Mesenchymal stem cell (in vitro differentiated cells and primary cell): ENCODE measurements at regions not wholly inside any gene's neighbourhood (a gene's known extent, or its start where the extent isn't known, plus 50 kb on each side); places are given as distances from the start of the nearest gene placed in this dataset.
"Not testable (repeated sequence)": the region's sequence is repeated elsewhere in the genome, so short reads cannot be mapped to it uniquely, and the experiment has no call there.

Experiments
- DNase-seq: peaks from one replicate; pipeline ENCODE4 v3.0.0-alpha.2; 2013
- H2AFZ ChIP-seq: one replicate; pipeline ENCODE4 v1.6.1; 2013; ENCODE audit warnings: low read depth, mild to moderate bottlenecking, control low read depth, inconsistent platforms, low read length, moderate library complexity
- H2AK5ac ChIP-seq: 2 replicates; pipeline ENCODE4 v1.6.1; 2013; ENCODE audit warnings: low read length, moderate library complexity, mild to moderate bottlenecking, inconsistent platforms; ENCODE audit not compliant: severe bottlenecking
- H2BK120ac ChIP-seq: one replicate; pipeline ENCODE4 v1.6.1; 2013; ENCODE audit warnings: low read depth, mild to moderate bottlenecking, inconsistent platforms, low read length, moderate library complexity
- H2BK12ac ChIP-seq, 2 experiments: one replicate each; pipeline ENCODE4 v1.6.1; 2013; ENCODE audit warnings: inconsistent platforms in 2 of 2, low read length in 2 of 2, mild to moderate bottlenecking in 2 of 2, moderate library complexity in 2 of 2, control low read depth in 1 of 2
- H2BK15ac ChIP-seq: one replicate; pipeline ENCODE4 v1.6.1; 2013; ENCODE audit warnings: mild to moderate bottlenecking, low read depth, inconsistent platforms; ENCODE audit not compliant: poor library complexity, severe bottlenecking
- H2BK5ac ChIP-seq: 2 replicates; pipeline ENCODE4 v1.6.1; 2013; ENCODE audit warnings: low read depth, mild to moderate bottlenecking, low read length, control low read depth, inconsistent platforms; ENCODE audit not compliant: poor library complexity, severe bottlenecking
- H3K14ac ChIP-seq, 2 experiments: one replicate each; pipeline ENCODE4 v1.6.1; 2013; ENCODE audit warnings: inconsistent platforms in 2 of 2, low read length in 2 of 2, control low read depth in 1 of 2, mild to moderate bottlenecking in 1 of 2, moderate library complexity in 1 of 2
- H3K18ac ChIP-seq, 2 experiments: one replicate each; pipeline ENCODE4 v1.6.1; 2013; ENCODE audit warnings: inconsistent platforms in 2 of 2, low read length in 2 of 2, control low read depth in 1 of 2, low read depth in 1 of 2, mild to moderate bottlenecking in 1 of 2
- H3K23ac ChIP-seq, 2 experiments: one replicate each; pipeline ENCODE4 v1.6.1; 2013; ENCODE audit warnings: inconsistent platforms in 2 of 2, low read length in 2 of 2, mild to moderate bottlenecking in 2 of 2, moderate library complexity in 2 of 2, control low read depth in 1 of 2
- H3K27ac ChIP-seq: 2 replicates; pipeline ENCODE4 v1.5.1; 2013; ENCODE audit warnings: mild to moderate bottlenecking, moderate library complexity, low read length, control low read depth, inconsistent platforms; ENCODE audit not compliant: poor library complexity, severe bottlenecking
- H3K27me3 ChIP-seq, 2 experiments: 2 replicates each; pipeline versions ENCODE4 v1.6.1 to v1.7.0; 2013; ENCODE audit warnings: low read length in 2 of 2, mild to moderate bottlenecking in 2 of 2, moderate library complexity in 2 of 2, control low read depth in 1 of 2, inconsistent platforms in 1 of 2; ENCODE audit not compliant: control insufficient read depth in 1 of 2, insufficient read depth in 1 of 2
- H3K36me3 ChIP-seq, 2 experiments: 2 replicates each; pipeline versions ENCODE4 v1.6.1 to v1.7.0; 2013; ENCODE audit warnings: low read length in 2 of 2, control low read depth in 1 of 2, inconsistent platforms in 1 of 2, low read depth in 1 of 2, mild to moderate bottlenecking in 1 of 2; ENCODE audit not compliant: insufficient read depth in 2 of 2, control insufficient read depth in 1 of 2
- H3K4ac ChIP-seq, 2 experiments: one replicate each; pipeline ENCODE4 v1.6.1; 2013; ENCODE audit warnings: inconsistent platforms in 2 of 2, low read length in 2 of 2, mild to moderate bottlenecking in 2 of 2, moderate library complexity in 2 of 2, control low read depth in 1 of 2, low read depth in 1 of 2
- H3K4me1 ChIP-seq: 2 replicates; pipeline ENCODE4 v1.6.1; 2013; ENCODE audit warnings: low read depth, low read length, control low read depth; ENCODE audit not compliant: control insufficient read depth, insufficient read depth
- H3K4me2 ChIP-seq: 2 replicates; pipeline ENCODE4 v1.6.1; 2013; ENCODE audit warnings: low read length, mild to moderate bottlenecking, inconsistent platforms; ENCODE audit not compliant: poor library complexity, severe bottlenecking
- H3K4me3 ChIP-seq, 2 experiments: 2 replicates each; pipeline versions ENCODE4 v1.5.1 to v1.7.0; 2013; ENCODE audit warnings: low read length in 2 of 2, mild to moderate bottlenecking in 2 of 2, control low read depth in 1 of 2, low read depth in 1 of 2; ENCODE audit not compliant: insufficient read depth in 1 of 2
- H3K79me1 ChIP-seq: replicated peaks from 2 replicates; pipeline ENCODE4 v1.6.1; 2013; ENCODE audit warnings: mild to moderate bottlenecking, control low read depth, low read length, inconsistent platforms; ENCODE audit not compliant: poor library complexity, severe bottlenecking
- H3K9ac ChIP-seq: 2 replicates; pipeline ENCODE4 v1.7.0; 2013; ENCODE audit warnings: mild to moderate bottlenecking, low read length, moderate library complexity
- H3K9me3 ChIP-seq: 2 replicates; pipeline ENCODE4 v1.7.0; 2013; ENCODE audit warnings: mild to moderate bottlenecking, low read length; ENCODE audit not compliant: control insufficient read depth
- H4K8ac ChIP-seq: one replicate; pipeline ENCODE4 v1.6.1; 2013; ENCODE audit warnings: inconsistent platforms, mild to moderate bottlenecking, low read length, moderate library complexity
- H4K91ac ChIP-seq: one replicate; pipeline ENCODE4 v1.6.1; 2013; ENCODE audit warnings: mild to moderate bottlenecking, low read length, inconsistent platforms
- WGBS: methylation state at CpG from one replicate; pipeline ENCODE4 v1.1.7; 2013; ENCODE audit warnings: mixed read lengths; 5-methylcytosine and 5-hydroxymethylcytosine counted together

DNA sequence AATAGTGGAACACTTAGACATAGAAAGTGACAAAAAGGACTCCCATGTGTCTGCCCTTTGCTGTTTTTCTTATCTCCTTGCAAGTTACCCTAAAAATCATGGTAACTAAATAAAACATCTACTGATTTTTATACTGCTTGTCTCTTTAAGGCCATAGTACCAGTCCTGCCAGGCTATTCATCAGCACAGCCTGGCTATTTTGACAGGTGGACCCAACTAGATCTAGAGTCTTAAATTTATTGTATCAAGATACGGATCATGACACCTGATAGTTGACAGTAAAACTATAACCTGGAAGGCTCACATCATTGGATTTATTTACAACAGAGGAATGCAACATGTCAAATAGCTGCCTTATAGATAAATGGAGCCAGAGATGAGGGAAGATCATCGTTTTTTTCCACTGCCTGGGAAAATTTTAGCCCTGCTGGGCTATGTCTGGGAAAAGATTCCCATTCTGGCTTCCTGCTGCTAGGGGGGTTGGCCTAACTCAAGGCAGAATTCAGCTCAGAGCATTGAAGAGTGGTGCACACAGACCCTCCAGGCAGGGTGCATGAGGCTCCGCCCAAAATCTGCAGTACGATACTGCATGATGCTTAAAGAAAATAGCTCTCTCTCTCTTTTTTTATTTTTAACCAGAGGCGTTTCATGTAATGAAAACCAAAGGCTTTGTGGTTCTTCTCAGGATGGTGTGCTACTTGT is 292.0 kb upstream of the FZD8 start:
- H2BK120ac ChIP-seq: no peak overlapping the region
- H3K27ac ChIP-seq: no peak overlapping the region
- no peak overlapping the region for H2AK5ac ChIP-seq
- no peak overlapping the region for H3K14ac ChIP-seq
- peaks cover 3% of the 10 kb centered on the region for H3K4me1 ChIP-seq
- no peak overlapping the region for H3K4ac ChIP-seq
- no peak overlapping the region for H4K8ac ChIP-seq
- H2AFZ ChIP-seq: no peak overlapping the region
- no peak overlapping the region for H3K23ac ChIP-seq
- H2BK12ac ChIP-seq: no peak overlapping the region
- DNase-seq: no peak
- H2BK5ac ChIP-seq: no peak overlapping the region
- WGBS: 87% methylated on average over 4 of the region's 5 CpGs
- H4K91ac ChIP-seq: no peak overlapping the region
- H3K36me3 ChIP-seq: no peaks in the 10 kb centered on the region
- peaks cover 3% of the 10 kb centered on the region for H3K9me3 ChIP-seq
- H3K4me3 ChIP-seq: no peak overlapping the region
- no peaks in the 10 kb centered on the region for H3K79me1 ChIP-seq
- no peak overlapping the region for H3K4me2 ChIP-seq
- peaks cover 0 to 4% of the 10 kb centered on the region in 2 experiments for H3K27me3 ChIP-seq
- H2BK15ac ChIP-seq: no peak overlapping the region
- no peak overlapping the region for H3K9ac ChIP-seq
- no peak overlapping the region for H3K18ac ChIP-seq

DNA sequence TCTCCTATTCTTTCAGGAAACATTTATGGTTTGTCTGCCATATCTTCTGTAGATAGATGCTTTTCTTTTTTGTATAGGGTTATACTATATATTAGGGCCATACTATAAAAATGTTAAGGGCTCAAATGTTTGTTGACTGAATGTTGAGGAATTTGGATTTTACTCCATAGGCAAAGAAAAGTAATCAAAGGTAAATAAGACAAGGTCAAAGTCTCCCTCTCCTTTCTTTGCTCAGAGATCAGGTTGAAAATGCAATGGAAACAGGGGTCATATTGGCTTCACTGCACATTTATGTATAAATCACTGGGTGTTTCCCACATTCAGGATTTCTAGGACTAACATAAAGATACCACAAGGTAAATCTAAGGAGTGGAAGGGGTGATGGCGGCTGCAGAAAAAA is 291.4 kb upstream of the FZD8 start:
- H3K14ac ChIP-seq: no peak overlapping the region
- DNase-seq: no peak

DNA sequence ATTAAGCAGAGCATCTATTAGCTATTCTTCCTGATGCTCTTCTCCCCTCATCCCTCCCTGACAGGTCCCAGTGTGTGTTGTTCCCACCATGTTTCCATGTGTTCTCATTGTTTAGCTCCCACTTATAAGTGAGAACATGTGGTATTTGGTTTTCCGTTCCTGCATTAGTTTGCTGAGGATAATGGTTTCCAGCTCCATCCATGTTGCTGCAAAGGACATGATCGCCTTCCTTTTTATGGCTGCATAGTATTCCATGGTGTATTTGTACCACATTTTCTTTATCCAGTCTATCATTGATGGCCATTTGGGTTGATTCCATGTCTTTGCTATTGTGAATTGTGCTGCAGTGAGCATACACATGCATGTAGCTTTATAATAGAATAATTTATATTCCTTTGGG is 287.9 kb upstream of the FZD8 start:
- not testable (repeated sequence) for H3K23ac ChIP-seq, H3K14ac ChIP-seq, H2BK120ac ChIP-seq, H2AK5ac ChIP-seq, H4K91ac ChIP-seq, H2BK12ac ChIP-seq, H3K9me3 ChIP-seq, H2AFZ ChIP-seq, H3K4ac ChIP-seq, H3K27ac ChIP-seq, H2BK15ac ChIP-seq, H3K4me3 ChIP-seq, H3K36me3 ChIP-seq, H4K8ac ChIP-seq, H3K18ac ChIP-seq, DNase-seq, H3K27me3 ChIP-seq, H2BK5ac ChIP-seq, H3K9ac ChIP-seq, H3K79me1 ChIP-seq, H3K4me2 ChIP-seq
- peaks cover 11% of the 10 kb centered on the region for H3K4me1 ChIP-seq
- WGBS: 83% methylated on average over 1 of the region's 2 CpGs

More for the DNA sequence above, 291.4 kb upstream of the FZD8 start:
- peaks cover 3% of the 10 kb centered on the region for H3K4me1 ChIP-seq
- no peak overlapping the region for H3K27ac ChIP-seq
- WGBS: no CpG with 5 or more reads among the region's 1 CpG
- H3K9ac ChIP-seq: no peak overlapping the region
- H2AK5ac ChIP-seq: no peak overlapping the region
- no peak overlapping the region for H3K4me2 ChIP-seq
- no peak overlapping the region for H2BK120ac ChIP-seq
- no peak overlapping the region for H2BK15ac ChIP-seq
- H3K4ac ChIP-seq: no peak overlapping the region
- no peak overlapping the region for H3K4me3 ChIP-seq
- peaks cover 3% of the 10 kb centered on the region for H3K9me3 ChIP-seq
- no peak overlapping the region for H3K23ac ChIP-seq
- no peak overlapping the region for H2BK5ac ChIP-seq
- no peak overlapping the region for H2BK12ac ChIP-seq
- H4K91ac ChIP-seq: no peak overlapping the region
- no peak overlapping the region for H4K8ac ChIP-seq
- no peak overlapping the region for H3K18ac ChIP-seq
- H3K27me3 ChIP-seq: peaks cover 0 to 4% of the 10 kb centered on the region in 2 experiments
- H3K79me1 ChIP-seq: no peaks in the 10 kb centered on the region
- H3K36me3 ChIP-seq: no peaks in the 10 kb centered on the region
- H2AFZ ChIP-seq: no peak overlapping the region

DNA sequence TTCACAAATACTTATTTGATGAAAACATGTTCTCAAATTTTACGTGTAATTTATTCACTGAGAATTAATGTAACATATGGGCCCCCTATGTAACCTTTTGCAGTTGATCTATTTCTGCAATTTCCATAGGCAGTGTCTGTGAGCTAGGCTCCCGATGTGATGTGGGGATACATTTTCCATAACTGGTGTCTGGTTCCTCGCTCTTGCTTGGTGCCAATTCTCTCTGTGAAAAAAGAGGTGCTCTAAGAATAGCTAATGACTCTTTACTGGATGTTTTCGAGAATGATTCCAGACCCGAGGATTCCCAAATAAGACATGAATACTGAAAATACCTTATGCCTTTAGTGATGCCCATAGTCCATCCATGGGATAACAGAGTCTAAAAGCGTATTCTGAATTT is 286.7 kb upstream of the FZD8 start:
- Histone ChIP-seq H2AK5ac (no peak overlapping the region), H3K27me3 (no peaks in the 10 kb centered on the region), H3K36me3 (no peaks in the 10 kb centered on the region), H3K27ac (no peak overlapping the region), H3K4me1 (peaks cover 13% of the 10 kb centered on the region), H3K18ac (no peak overlapping the region), H3K4ac (no peak overlapping the region), H2BK5ac (no peak overlapping the region), H3K14ac (no peak overlapping the region), H2BK12ac (no peak overlapping the region), H2BK120ac (no peak overlapping the region), H3K79me1 (no peaks in the 10 kb centered on the region), H2BK15ac (no peak overlapping the region), H4K8ac (no peak overlapping the region), H3K23ac (no peak overlapping the region), H4K91ac (no peak overlapping the region), H3K4me2 (no peak overlapping the region), H3K9ac (no peak overlapping the region), H3K4me3 (no peak overlapping the region), H3K9me3 (no peaks in the 10 kb centered on the region), H2AFZ (no peak overlapping the region)
- no peak for DNase-seq
- WGBS: 72% methylated on average over 5 of the region's 6 CpGs
